HG03103 (cell line): ENCODE measurements at regions not wholly inside any gene's neighbourhood (a gene's known extent, or its start where the extent isn't known, plus 50 kb on each side); places are given as distances from the start of the nearest gene placed in this dataset.

Experiments used
- ATAC-seq: cut with Tn5 transposase; IDR thresholded peaks from one replicate; pipeline ENCODE4 v1.9.1; 2021; ENCODE audit warnings: low read depth; ENCODE audit not compliant: unreplicated experiment

- no peak for ATAC-seq
Observed at GRCh38 chr2:187274146-187274545, 173.9 kb downstream of the CALCRL start.

- ATAC-seq, result no peak
Observed at GRCh38 chr2:187272255-187272654, 175.8 kb downstream of the CALCRL start.

- no peak for ATAC-seq
Observed at GRCh38 chr2:187271825-187272224, 176.2 kb downstream of the CALCRL start.

- ATAC-seq, result no peak
Observed at GRCh38 chr2:187266645-187267044, 181.4 kb downstream of the CALCRL start.

GRCh38 chr2:187266147-187266546 is 181.9 kb downstream of the CALCRL start:
- no peak for ATAC-seq

- no peak for ATAC-seq
Observed at GRCh38 chr2:187264612-187265011, 183.4 kb downstream of the CALCRL start.

- no peak for ATAC-seq
Observed at GRCh38 chr2:187263675-187264560, 184.1 kb downstream of the CALCRL start.

- ATAC-seq, result no peak
Observed at GRCh38 chr2:187261705-187262104, 186.3 kb downstream of the CALCRL start.

- no peak for ATAC-seq
Observed at GRCh38 chr2:187252063-187252462, 196.0 kb downstream of the CALCRL start.

- no peak for ATAC-seq
Observed at GRCh38 chr2:187250137-187250536, 197.9 kb downstream of the CALCRL start.

GRCh38 chr2:187233811-187234210 is 214.2 kb downstream of the CALCRL start:
- no peak for ATAC-seq

- ATAC-seq, result no peak
Observed at GRCh38 chr2:187232749-187233148, 215.3 kb downstream of the CALCRL start.

GRCh38 chr2:187230088-187230487 is 218.0 kb downstream of the CALCRL start:
- ATAC-seq, result no peak

- no peak for ATAC-seq
Observed at GRCh38 chr2:187228986-187229385, 219.1 kb downstream of the CALCRL start.

- no peak for ATAC-seq
Observed at GRCh38 chr2:187224989-187225388, 223.1 kb downstream of the CALCRL start.

GRCh38 chr2:187220071-187220470 is 228.0 kb downstream of the CALCRL start:
- no peak for ATAC-seq

GRCh38 chr2:187215532-187216240 is 232.4 kb downstream of the CALCRL start:
- no peak for ATAC-seq

GRCh38 chr2:187214306-187214705 is 233.7 kb downstream of the CALCRL start:
- ATAC-seq, result no peak

GRCh38 chr2:187213798-187214197 is 234.3 kb downstream of the CALCRL start:
- no peak for ATAC-seq

- ATAC-seq, result no peak
Observed at GRCh38 chr2:187210726-187211125, 237.3 kb downstream of the CALCRL start.

- no peak for ATAC-seq
Observed at GRCh38 chr2:187208199-187208785, 239.8 kb downstream of the CALCRL start.
